Loucy (cell line): ENCODE measurements at regions not wholly inside any gene's neighbourhood (a gene's known extent, or its start where the extent isn't known, plus 50 kb on each side); places are given as distances from the start of the nearest gene placed in this dataset.

Experiments used
- H2AFZ ChIP-seq: fragments of 200-600 bp; sonication (generic); 2 replicates; pipeline ENCODE4 v1.6.0; 2016; ENCODE audit warnings: antibody characterized with exemption, mild to moderate bottlenecking, low read length, moderate library complexity
- H3F3A ChIP-seq: fragments of 200-600 bp; 2 replicates; pipeline ENCODE4 v1.6.0; 2016; ENCODE audit warnings: antibody characterized with exemption, low read depth, mild to moderate bottlenecking
- H3K27me3 ChIP-seq: fragments of 200-600 bp; sonication (generic); 2 replicates; pipeline ENCODE4 v1.6.1; 2014; ENCODE audit warnings: low read length, mild to moderate bottlenecking; ENCODE audit not compliant: insufficient read depth, poor library complexity, severe bottlenecking
- H3K36me3 ChIP-seq: fragments of 200-600 bp; sonication (generic); 2 replicates; pipeline ENCODE4 v1.6.1; 2016; ENCODE audit warnings: low read length; ENCODE audit not compliant: insufficient read depth
- H3K4me1 ChIP-seq: fragments of 200-600 bp; sonication (generic); 2 replicates; pipeline ENCODE4 v1.5.1; 2014; ENCODE audit warnings: low read length, mild to moderate bottlenecking; ENCODE audit not compliant: insufficient read depth, poor library complexity, severe bottlenecking
- H3K4me2 ChIP-seq: fragments of 200-600 bp; sonication (generic); 2 replicates; pipeline ENCODE4 v1.6.0; 2014; ENCODE audit warnings: antibody characterized with exemption, low read length, low read depth, mild to moderate bottlenecking; ENCODE audit not compliant: poor library complexity, severe bottlenecking
- H3K4me3 ChIP-seq: fragments of 200-600 bp; sonication (generic); 2 replicates; pipeline ENCODE4 v1.5.1; 2014; ENCODE audit warnings: low read length, mild to moderate bottlenecking, mixed read lengths; ENCODE audit not compliant: poor library complexity, severe bottlenecking
- H3K79me2 ChIP-seq: fragments of 200-600 bp; sonication (generic); 2 replicates; pipeline ENCODE4 v1.6.1; 2014; ENCODE audit warnings: low read length; ENCODE audit not compliant: insufficient read depth
- H3K9ac ChIP-seq: fragments of 200-600 bp; sonication (generic); 2 replicates; pipeline ENCODE4 v1.6.0; 2014; ENCODE audit warnings: mild to moderate bottlenecking, low read depth, low read length, moderate library complexity; ENCODE audit not compliant: poor library complexity, severe bottlenecking
- H3K9me2 ChIP-seq: fragments of 200-600 bp; sonication (generic); replicated peaks from 2 replicates; pipeline ENCODE4 v1.6.1; 2016; ENCODE audit warnings: low read depth, low read length, mixed read lengths
- H3K9me3 ChIP-seq: fragments of 200-600 bp; sonication (generic); 2 replicates; pipeline ENCODE4 v1.6.1; 2014; ENCODE audit warnings: mild to moderate bottlenecking, antibody characterized with exemption, low read length, low read depth; ENCODE audit not compliant: insufficient read depth
- H4K20me1 ChIP-seq: fragments of 200-600 bp; sonication (generic); 2 replicates; pipeline ENCODE4 v1.6.0; 2014; ENCODE audit warnings: antibody characterized with exemption, low read length, mild to moderate bottlenecking; ENCODE audit not compliant: insufficient read depth, poor library complexity, severe bottlenecking
- EZH2phosphoT487 ChIP-seq: fragments of 200-600 bp; IDR thresholded peaks from 2 replicates; pipeline ENCODE4 v1.6.1; 2018; ENCODE audit warnings: antibody characterized with exemption, mild to moderate bottlenecking, moderate library complexity, borderline replicate concordance
- TF ChIP-seq, protein P1 (sequence below): fragments of 200-600 bp; sonication (generic); conservative IDR thresholded peaks from 2 replicates; pipeline ENCODE4 v1.5.1; 2014; ENCODE audit warnings: mild to moderate bottlenecking, antibody characterized with exemption, low read length

- Histone ChIP-seq H3F3A (no peaks in the 10 kb centered on the region), H3K9me3 (no peaks in the 10 kb centered on the region), H3K4me1 (peaks cover 12% of the 10 kb centered on the region), H3K79me2 (no peaks in the 10 kb centered on the region), H3K4me3 (no peak overlapping the region), H3K36me3 (no peaks in the 10 kb centered on the region), H3K27me3 (no peaks in the 10 kb centered on the region), H3K9me2 (no peaks in the 10 kb centered on the region), H3K9ac (no peak overlapping the region), H2AFZ (no peak overlapping the region), H4K20me1 (no peaks in the 10 kb centered on the region), H3K4me2 (no peak overlapping the region)
- TF ChIP-seq EZH2phosphoT487, result no peak
- TF ChIP-seq, protein P1, sequence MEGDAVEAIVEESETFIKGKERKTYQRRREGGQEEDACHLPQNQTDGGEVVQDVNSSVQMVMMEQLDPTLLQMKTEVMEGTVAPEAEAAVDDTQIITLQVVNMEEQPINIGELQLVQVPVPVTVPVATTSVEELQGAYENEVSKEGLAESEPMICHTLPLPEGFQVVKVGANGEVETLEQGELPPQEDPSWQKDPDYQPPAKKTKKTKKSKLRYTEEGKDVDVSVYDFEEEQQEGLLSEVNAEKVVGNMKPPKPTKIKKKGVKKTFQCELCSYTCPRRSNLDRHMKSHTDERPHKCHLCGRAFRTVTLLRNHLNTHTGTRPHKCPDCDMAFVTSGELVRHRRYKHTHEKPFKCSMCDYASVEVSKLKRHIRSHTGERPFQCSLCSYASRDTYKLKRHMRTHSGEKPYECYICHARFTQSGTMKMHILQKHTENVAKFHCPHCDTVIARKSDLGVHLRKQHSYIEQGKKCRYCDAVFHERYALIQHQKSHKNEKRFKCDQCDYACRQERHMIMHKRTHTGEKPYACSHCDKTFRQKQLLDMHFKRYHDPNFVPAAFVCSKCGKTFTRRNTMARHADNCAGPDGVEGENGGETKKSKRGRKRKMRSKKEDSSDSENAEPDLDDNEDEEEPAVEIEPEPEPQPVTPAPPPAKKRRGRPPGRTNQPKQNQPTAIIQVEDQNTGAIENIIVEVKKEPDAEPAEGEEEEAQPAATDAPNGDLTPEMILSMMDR, result no peak
These were observed 84.1 kb upstream of the SPRED1 start for GRCh38 chr15:38168467-38169070.

GRCh38 chr15:38171973-38172372, 80.7 kb upstream of the SPRED1 start:
- H3K9me3 ChIP-seq, result no peaks in the 10 kb centered on the region
- H4K20me1 ChIP-seq, result no peaks in the 10 kb centered on the region
- H3K9ac ChIP-seq, result no peak overlapping the region
- H3K27me3 ChIP-seq, result no peaks in the 10 kb centered on the region
- no peaks in the 10 kb centered on the region for H3K9me2 ChIP-seq
- no peaks in the 10 kb centered on the region for H3K79me2 ChIP-seq
- no peak overlapping the region for H2AFZ ChIP-seq
- no peaks in the 10 kb centered on the region for H3F3A ChIP-seq
- no peaks in the 10 kb centered on the region for H3K4me1 ChIP-seq
- H3K4me2 ChIP-seq, result no peak overlapping the region
- no peak overlapping the region for H3K4me3 ChIP-seq
- no peaks in the 10 kb centered on the region for H3K36me3 ChIP-seq
- TF ChIP-seq EZH2phosphoT487, result no peak
- TF ChIP-seq, protein P1, result no peak

- no peak overlapping the region for H2AFZ ChIP-seq
These were observed 77.9 kb upstream of the SPRED1 start for GRCh38 chr15:38174691-38175090.

More at GRCh38 chr15:38174691-38175090, 77.9 kb upstream of the SPRED1 start:
- no peaks in the 10 kb centered on the region for H3F3A ChIP-seq
- H3K36me3 ChIP-seq, result no peaks in the 10 kb centered on the region
- H3K9me2 ChIP-seq, result no peaks in the 10 kb centered on the region
- no peak overlapping the region for H3K4me3 ChIP-seq
- no peak overlapping the region for H3K9ac ChIP-seq
- H3K27me3 ChIP-seq, result no peaks in the 10 kb centered on the region
- no peaks in the 10 kb centered on the region for H3K79me2 ChIP-seq
- H4K20me1 ChIP-seq, result no peaks in the 10 kb centered on the region
- no peak overlapping the region for H3K4me2 ChIP-seq
- H3K4me1 ChIP-seq, result no peaks in the 10 kb centered on the region
- H3K9me3 ChIP-seq, result no peaks in the 10 kb centered on the region
- TF ChIP-seq EZH2phosphoT487, result no peak
- TF ChIP-seq, protein P1, result no peak
